OCI-LY3 (cell line): ENCODE measurements at regions not wholly inside any gene's neighbourhood (a gene's known extent, or its start where the extent isn't known, plus 50 kb on each side); places are given as distances from the start of the nearest gene placed in this dataset.

Experiments
- H2AFZ ChIP-seq: fragments of 200-600, 300-600 bp; shearing (Covaris generic); 2 replicates; pipeline ENCODE4 v1.6.0; 2014; ENCODE audit warnings: antibody characterized with exemption, low read depth, low read length
- H3K27ac ChIP-seq: fragments of 200-600, 300-600 bp; sonication (generic); 2 replicates; pipeline ENCODE4 v1.5.1; 2014; ENCODE audit warnings: mild to moderate bottlenecking, low read length, moderate library complexity, mixed read lengths
- H3K27me3 ChIP-seq: fragments of 200-600, 300-600 bp; sonication (generic); 2 replicates; pipeline ENCODE4 v1.6.1; 2014; ENCODE audit warnings: low read depth, low read length, mixed read lengths
- H3K36me3 ChIP-seq: fragments of 200-600, 300-600 bp; sonication (generic); replicated peaks from 2 replicates; pipeline ENCODE3; 2014; ENCODE audit warnings: low read depth, low read length, mixed read lengths
- H3K4me1 ChIP-seq: fragments of 300-600, 200-600 bp; sonication (generic); 2 replicates; pipeline ENCODE4 v1.6.1; 2014; ENCODE audit warnings: low read length, mixed read lengths
- H3K4me2 ChIP-seq: fragments of 200-600, 300-600 bp; sonication (generic); 2 replicates; pipeline ENCODE4 v1.6.1; 2014; ENCODE audit warnings: low read length, mixed read lengths
- H3K4me3 ChIP-seq: fragments of 300-600, 200-600 bp; sonication (generic); 2 replicates; pipeline ENCODE4 v1.5.1; 2014; ENCODE audit warnings: antibody characterized with exemption, mild to moderate bottlenecking, low read length, moderate library complexity
- H3K79me2 ChIP-seq: fragments of 300-600, 200-600 bp; shearing (Covaris generic); 2 replicates; pipeline ENCODE4 v1.6.1; 2014; ENCODE audit warnings: mild to moderate bottlenecking, low read length, mixed read lengths
- H3K9ac ChIP-seq: fragments of 300-600, 200-600 bp; shearing (Covaris generic); 2 replicates; pipeline ENCODE4 v1.6.0; 2014; ENCODE audit warnings: mild to moderate bottlenecking, low read length, moderate library complexity
- H3K9me3 ChIP-seq: fragments of 200-600, 300-600 bp; shearing (Covaris generic); 2 replicates; pipeline ENCODE4 v1.6.1; 2014; ENCODE audit warnings: low read length, mixed read lengths; ENCODE audit not compliant: insufficient read depth
- H4K20me1 ChIP-seq: fragments of 200-600, 300-600 bp; sonication (generic); 2 replicates; pipeline ENCODE4 v1.6.1; 2016; ENCODE audit warnings: low read length, mixed read lengths; ENCODE audit not compliant: insufficient read depth
- CTCF ChIP-seq: fragments of 200-600, 300-600 bp; sonication (generic); IDR thresholded peaks from 2 replicates; pipeline ENCODE4 v1.5.1; 2014; ENCODE audit warnings: antibody characterized with exemption, low read length, low read depth
- EZH2phosphoT487 ChIP-seq: fragments of 200-600 bp; shearing (Covaris generic); IDR thresholded peaks from 2 replicates; pipeline ENCODE4 v1.6.1; 2018; ENCODE audit warnings: antibody characterized with exemption, mixed run types, low read depth

DNA sequence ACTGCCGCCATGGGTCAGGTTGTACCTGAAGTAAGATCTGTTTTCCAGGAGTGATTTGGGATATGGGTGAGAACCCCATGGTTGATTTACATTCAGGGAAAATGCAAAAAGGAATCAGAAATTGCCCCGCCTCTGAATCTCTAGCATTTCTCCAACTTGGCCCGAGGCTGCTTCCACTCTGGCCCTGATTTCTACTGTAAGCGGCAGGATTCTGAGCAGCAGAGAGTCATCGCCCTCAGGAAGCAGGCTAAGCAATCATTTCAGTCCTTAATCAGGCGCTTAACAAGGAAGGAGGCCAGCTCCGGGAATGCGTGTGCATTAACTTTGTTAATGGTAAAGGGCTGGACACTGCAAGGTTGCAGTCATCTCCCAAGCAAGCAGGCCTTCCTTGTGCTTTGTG, 88.5 kb upstream of the DHX15 start:
- H3K27me3 ChIP-seq = peaks cover 12% of the 10 kb centered on the region; the same call in 1 of the 2 replicates
- no peak overlapping the region for H3K4me3 ChIP-seq
- H3K4me1 ChIP-seq = peaks cover 7% of the 10 kb centered on the region; the same call in 1 of the 2 replicates
- H2AFZ ChIP-seq = no peak overlapping the region
- H3K27ac ChIP-seq = no peak overlapping the region
- no peaks in the 10 kb centered on the region; the same call in 1 of the 2 replicates for H3K9me3 ChIP-seq
- H3K36me3 ChIP-seq = no peaks in the 10 kb centered on the region
- TF ChIP-seq EZH2phosphoT487 (no peak), CTCF (no peak)
- H3K9ac ChIP-seq = no peak overlapping the region
- H4K20me1 ChIP-seq = no peaks in the 10 kb centered on the region
- no peak overlapping the region for H3K4me2 ChIP-seq
- no peaks in the 10 kb centered on the region for H3K79me2 ChIP-seq

GRCh38 chr4:24674279-24674678, 89.9 kb upstream of the DHX15 start:
- Histone ChIP-seq H4K20me1 (no peaks in the 10 kb centered on the region), H3K4me1 (peaks cover 7% of the 10 kb centered on the region; the same call in 1 of the 2 replicates), H3K4me2 (no peak overlapping the region), H3K4me3 (no peak overlapping the region), H3K27me3 (peaks cover 15% of the 10 kb centered on the region; the same call in 1 of the 2 replicates), H3K9me3 (no peaks in the 10 kb centered on the region; the same call in 1 of the 2 replicates), H2AFZ (no peak overlapping the region), H3K36me3 (no peaks in the 10 kb centered on the region), H3K79me2 (no peaks in the 10 kb centered on the region), H3K27ac (no peak overlapping the region), H3K9ac (no peak overlapping the region)
- TF ChIP-seq EZH2phosphoT487 (no peak), CTCF (no peak)

DNA sequence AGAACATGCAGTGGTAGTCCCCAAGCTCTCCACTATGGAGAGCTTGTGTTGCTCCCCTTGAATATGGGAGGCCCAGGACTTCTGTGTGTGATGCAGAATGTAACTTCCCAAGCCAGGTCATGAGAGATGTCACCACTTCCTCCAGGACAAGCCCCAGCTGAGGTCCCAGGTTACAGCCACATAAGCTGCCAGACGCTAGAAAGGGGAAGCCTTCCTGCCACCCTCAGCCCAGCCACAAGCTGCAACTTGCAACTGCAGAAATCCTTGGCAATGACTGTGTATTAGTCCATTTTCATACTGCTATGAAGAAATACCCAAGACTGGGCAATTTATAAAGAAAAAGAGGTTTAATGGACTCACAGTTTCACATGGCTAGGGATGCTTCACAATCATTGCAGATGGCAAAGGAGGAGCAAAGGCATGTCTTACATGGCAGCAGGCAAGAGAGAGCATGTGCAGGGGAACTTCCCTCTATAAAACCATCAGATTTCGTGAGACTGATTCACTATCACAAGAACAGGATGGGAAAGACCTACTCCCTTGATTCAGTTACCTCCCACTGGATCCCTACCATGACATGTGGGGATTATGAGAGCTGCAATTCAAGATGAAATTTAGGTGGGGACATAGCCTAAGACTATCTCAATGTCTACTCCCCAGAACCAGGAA, 91.5 kb upstream of the DHX15 start:
- Histone ChIP-seq H4K20me1 (no peaks in the 10 kb centered on the region), H3K79me2 (no peaks in the 10 kb centered on the region), H3K27me3 (peaks cover 15% of the 10 kb centered on the region; the same call in 1 of the 2 replicates), H3K9me3 (no peaks in the 10 kb centered on the region; the same call in 1 of the 2 replicates), H3K27ac (no peak overlapping the region), H3K4me2 (no peak overlapping the region), H2AFZ (no peak overlapping the region), H3K4me3 (no peak overlapping the region), H3K36me3 (no peaks in the 10 kb centered on the region), H3K9ac (no peak overlapping the region), H3K4me1 (peaks cover 7% of the 10 kb centered on the region; the same call in 1 of the 2 replicates)
- TF ChIP-seq EZH2phosphoT487 = no peak
- no peak for TF ChIP-seq CTCF

DNA sequence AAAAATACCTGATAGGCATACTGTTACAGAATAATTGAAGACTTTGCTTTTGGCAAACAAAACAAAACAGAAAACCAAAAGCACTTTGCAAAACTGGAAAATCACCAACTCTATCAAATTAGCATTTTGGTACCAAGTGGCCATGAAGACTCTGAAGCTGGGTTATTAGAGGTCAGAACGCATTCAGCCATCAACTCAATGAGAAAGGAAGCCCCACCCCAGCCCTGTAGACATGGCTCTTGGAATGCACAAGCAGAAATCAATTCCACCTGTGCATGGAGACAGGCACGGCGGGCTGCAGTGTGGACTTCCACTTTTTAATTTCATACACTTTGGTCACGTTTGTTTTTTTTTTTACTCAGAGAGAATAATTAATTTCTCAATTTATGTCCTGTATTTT, 93.6 kb upstream of the DHX15 start:
- Histone ChIP-seq H3K27ac (no peak overlapping the region), H2AFZ (no peak overlapping the region), H3K9me3 (no peaks in the 10 kb centered on the region; the same call in 1 of the 2 replicates), H3K4me2 (no peak overlapping the region), H3K4me1 (peaks cover 7% of the 10 kb centered on the region; the same call in 1 of the 2 replicates), H3K9ac (no peak overlapping the region), H3K4me3 (no peak overlapping the region), H4K20me1 (no peaks in the 10 kb centered on the region), H3K79me2 (no peaks in the 10 kb centered on the region), H3K27me3 (peaks cover 23% of the 10 kb centered on the region; the same call in 1 of the 2 replicates), H3K36me3 (no peaks in the 10 kb centered on the region)
- no peak for TF ChIP-seq EZH2phosphoT487
